CD4-positive, alpha-beta T cell (primary cell): ENCODE measurements at regions not wholly inside any gene's neighbourhood (a gene's known extent, or its start where the extent isn't known, plus 50 kb on each side); places are given as distances from the start of the nearest gene placed in this dataset.

ENCODE experiments used
- ATAC-seq: fragments of 200-7000 bp; cut with Tn5 transposase; one replicate; pipeline ENCODE4 v1.10.0; 2022; ENCODE audit warnings: mild to moderate bottlenecking; ENCODE audit not compliant: poor library complexity
- CTCF ChIA-PET: fragments of 350-600 bp; sonication (Branson Sonifier 250); formaldehyde crosslinking; loops from one replicate; lab custom pipeline; 2021; ENCODE audit warnings: antibody characterized with exemption, inconsistent platforms; lab: Charles Lee
- POLR2A ChIA-PET: fragments of 350-600 bp; sonication (Branson Sonifier 250); formaldehyde crosslinking; loops from one replicate; lab custom pipeline; 2021; ENCODE audit warnings: antibody characterized with exemption, inconsistent platforms; lab: Charles Lee
- DNase-seq, 14 experiments: peaks; one replicate each; pipeline ENCODE4 v3.0.0-alpha.2; 2013 to 2020; ENCODE audit warnings: mixed read lengths in 2 of 14
- H3K27ac ChIP-seq, 2 donors: one replicate each; pipeline versions ENCODE4 v1.5.1 to v1.7.0; 2013; ENCODE audit warnings: low read length in 2 of 2, low read depth in 1 of 2, mild to moderate bottlenecking in 1 of 2
- H3K27me3 ChIP-seq, 2 experiments: 1 replicate in 1 of 2; 2 replicates in 1 of 2; pipeline versions ENCODE4 v1.6.1 to v1.7.0; 2013; ENCODE audit warnings: low read length in 2 of 2, control low read depth in 1 of 2, mild to moderate bottlenecking in 1 of 2, moderate library complexity in 1 of 2; ENCODE audit not compliant: insufficient read depth in 2 of 2, control insufficient read depth in 1 of 2
- H3K36me3 ChIP-seq: one replicate; pipeline ENCODE4 v1.6.1; 2013; ENCODE audit warnings: low read length, control low read depth; ENCODE audit not compliant: insufficient read depth
- H3K4me1 ChIP-seq: one replicate; pipeline ENCODE4 v1.6.1; 2013; ENCODE audit warnings: low read length, control low read depth; ENCODE audit not compliant: insufficient read depth
- H3K4me3 ChIP-seq: one replicate; pipeline ENCODE4 v1.5.1; 2013; ENCODE audit warnings: mild to moderate bottlenecking, low read length, moderate library complexity
- H3K9me3 ChIP-seq, 2 experiments: 1 replicate in 1 of 2; 2 replicates in 1 of 2; pipeline versions ENCODE4 v1.6.1 to v1.7.0; 2013; ENCODE audit warnings: low read length in 2 of 2, mild to moderate bottlenecking in 2 of 2, control low read depth in 1 of 2, moderate library complexity in 1 of 2; ENCODE audit not compliant: control insufficient read depth in 1 of 2, insufficient read depth in 1 of 2
- H3K27ac Mint-ChIP-seq: one replicate; pipeline ENCODE4 v1.8.0; 2020; ENCODE audit warnings: mixed read lengths
- H3K27me3 Mint-ChIP-seq: one replicate; pipeline ENCODE4 v1.8.0; 2021; ENCODE audit warnings: mixed read lengths
- H3K36me3 Mint-ChIP-seq: one replicate; pipeline ENCODE4 v1.8.0; 2021; ENCODE audit warnings: low read depth, mixed read lengths
- H3K4me1 Mint-ChIP-seq: one replicate; pipeline ENCODE4 v1.8.0; 2021; ENCODE audit warnings: low read depth, mixed read lengths
- H3K4me3 Mint-ChIP-seq: one replicate; pipeline ENCODE4 v1.8.0; 2020; ENCODE audit warnings: mild to moderate bottlenecking, mixed read lengths
- H3K9me3 Mint-ChIP-seq: one replicate; pipeline ENCODE4 v1.8.0; 2020; ENCODE audit warnings: mixed read lengths
- intact Hi-C, 2 experiments: fragments of 100-400 bp; cut with DNase I in 1 of 2; cut with micrococcal nuclease in 1 of 2; formaldehyde crosslinking; loops; one replicate each; pipeline versions ENCODE4 v1.15.1 to v1.9.0; 2023 to 2025; cut with DNase I, micrococcal nuclease
- TF ChIP-seq, protein P1 (sequence below): fragments of 200-600 bp; IDR thresholded peaks from one replicate; pipeline ENCODE4 v1.8.0; 2022; ENCODE audit warnings: antibody characterized with exemption, mild to moderate bottlenecking

DNA sequence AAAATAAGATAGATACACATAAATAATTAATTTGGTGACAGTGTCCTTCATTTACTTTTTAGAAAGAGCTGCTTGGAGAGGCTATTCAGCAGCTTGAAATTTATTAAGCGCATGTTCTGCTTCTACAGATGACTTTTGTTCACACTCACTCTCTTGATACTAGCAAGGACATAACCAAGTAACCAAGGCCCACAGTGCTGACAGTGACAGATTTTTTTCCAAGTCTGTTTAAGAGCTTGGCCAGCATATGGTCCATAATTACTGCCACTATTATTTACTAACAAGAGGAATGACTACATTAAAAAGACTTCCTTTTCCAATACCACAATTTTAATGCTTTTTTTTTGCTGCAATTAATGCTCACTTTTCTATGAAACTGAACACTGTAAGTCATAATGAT is 673.7 kb upstream of the MIR17HG start:
- Mint-ChIP-seq H3K27me3 (no peaks in the 10 kb centered on the region), H3K27ac (no peak overlapping the region), H3K36me3 (no peaks in the 10 kb centered on the region), H3K9me3 (peaks cover 7% of the 10 kb centered on the region), H3K4me1 (no peaks in the 10 kb centered on the region), H3K4me3 (no peak overlapping the region)
- no peak overlapping the region for H3K27ac ChIP-seq
- no peaks in the 10 kb centered on the region for H3K27me3 ChIP-seq
- ChIA-PET POLR2A (no interaction called here), CTCF (no interaction called here)
- intact Hi-C loops, result no loop called here
- H3K36me3 ChIP-seq, result no peaks in the 10 kb centered on the region
- H3K4me3 ChIP-seq, result no peak overlapping the region
- peaks cover 0 to 4% of the 10 kb centered on the region in 2 experiments for H3K9me3 ChIP-seq
- H3K4me1 ChIP-seq, result no peaks in the 10 kb centered on the region
- DNase-seq (no peak), ATAC-seq (no peak)
- TF ChIP-seq, protein P1, sequence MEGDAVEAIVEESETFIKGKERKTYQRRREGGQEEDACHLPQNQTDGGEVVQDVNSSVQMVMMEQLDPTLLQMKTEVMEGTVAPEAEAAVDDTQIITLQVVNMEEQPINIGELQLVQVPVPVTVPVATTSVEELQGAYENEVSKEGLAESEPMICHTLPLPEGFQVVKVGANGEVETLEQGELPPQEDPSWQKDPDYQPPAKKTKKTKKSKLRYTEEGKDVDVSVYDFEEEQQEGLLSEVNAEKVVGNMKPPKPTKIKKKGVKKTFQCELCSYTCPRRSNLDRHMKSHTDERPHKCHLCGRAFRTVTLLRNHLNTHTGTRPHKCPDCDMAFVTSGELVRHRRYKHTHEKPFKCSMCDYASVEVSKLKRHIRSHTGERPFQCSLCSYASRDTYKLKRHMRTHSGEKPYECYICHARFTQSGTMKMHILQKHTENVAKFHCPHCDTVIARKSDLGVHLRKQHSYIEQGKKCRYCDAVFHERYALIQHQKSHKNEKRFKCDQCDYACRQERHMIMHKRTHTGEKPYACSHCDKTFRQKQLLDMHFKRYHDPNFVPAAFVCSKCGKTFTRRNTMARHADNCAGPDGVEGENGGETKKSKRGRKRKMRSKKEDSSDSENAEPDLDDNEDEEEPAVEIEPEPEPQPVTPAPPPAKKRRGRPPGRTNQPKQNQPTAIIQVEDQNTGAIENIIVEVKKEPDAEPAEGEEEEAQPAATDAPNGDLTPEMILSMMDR, result no peak

GRCh38 chr13:90675129-90675528 is 672.4 kb upstream of the MIR17HG start:
- H3K4me1 ChIP-seq, result no peaks in the 10 kb centered on the region
- intact Hi-C loops, result no loop called here
- CTCF ChIA-PET, result no interaction called here
- H3K36me3 Mint-ChIP-seq, result no peaks in the 10 kb centered on the region
- H3K27me3 ChIP-seq, result no peaks in the 10 kb centered on the region
- no peak overlapping the region for H3K4me3 ChIP-seq
- no peak for ATAC-seq
- no peak for DNase-seq
- H3K27ac ChIP-seq, result no peak overlapping the region
- H3K4me3 Mint-ChIP-seq, result no peak overlapping the region
- POLR2A ChIA-PET, result no interaction called here
- no peaks in the 10 kb centered on the region for H3K36me3 ChIP-seq
- H3K9me3 Mint-ChIP-seq, result peaks cover 9% of the 10 kb centered on the region
- no peak overlapping the region for H3K27ac Mint-ChIP-seq
- no peaks in the 10 kb centered on the region for H3K4me1 Mint-ChIP-seq
- TF ChIP-seq, protein P1, result no peak
- no peaks in the 10 kb centered on the region for H3K27me3 Mint-ChIP-seq
- H3K9me3 ChIP-seq, result peaks cover 0 to 4% of the 10 kb centered on the region in 2 experiments

- Histone ChIP-seq H3K9me3 (no peaks in the 10 kb centered on the region), H3K27me3 (no peaks in the 10 kb centered on the region), H3K36me3 (no peaks in the 10 kb centered on the region), H3K4me1 (no peaks in the 10 kb centered on the region), H3K27ac (no peak overlapping the region), H3K4me3 (no peak overlapping the region)
- Mint-ChIP-seq H3K36me3 (no peaks in the 10 kb centered on the region), H3K4me1 (no peaks in the 10 kb centered on the region), H3K27me3 (no peaks in the 10 kb centered on the region), H3K27ac (no peak overlapping the region), H3K4me3 (no peak overlapping the region), H3K9me3 (peaks cover 7% of the 10 kb centered on the region)
- ATAC-seq (no peak), DNase-seq (no peak)
- POLR2A ChIA-PET, result no interaction called here
- intact Hi-C loops, result no loop called here
- TF ChIP-seq, protein P1, result no peak
- CTCF ChIA-PET, result no interaction called here
Observed at GRCh38 chr13:90680826-90681225, 666.7 kb upstream of the MIR17HG start.
